Fibroblast of peridontal ligament (primary cell): ENCODE measurements at regions not wholly inside any gene's neighbourhood (a gene's known extent, or its start where the extent isn't known, plus 50 kb on each side); places are given as distances from the start of the nearest gene placed in this dataset.

Experiments used
- DNase-seq: peaks from one replicate; pipeline ENCODE4 v3.0.0-alpha.2; 2010; ENCODE audit errors: extremely low read depth

DNA sequence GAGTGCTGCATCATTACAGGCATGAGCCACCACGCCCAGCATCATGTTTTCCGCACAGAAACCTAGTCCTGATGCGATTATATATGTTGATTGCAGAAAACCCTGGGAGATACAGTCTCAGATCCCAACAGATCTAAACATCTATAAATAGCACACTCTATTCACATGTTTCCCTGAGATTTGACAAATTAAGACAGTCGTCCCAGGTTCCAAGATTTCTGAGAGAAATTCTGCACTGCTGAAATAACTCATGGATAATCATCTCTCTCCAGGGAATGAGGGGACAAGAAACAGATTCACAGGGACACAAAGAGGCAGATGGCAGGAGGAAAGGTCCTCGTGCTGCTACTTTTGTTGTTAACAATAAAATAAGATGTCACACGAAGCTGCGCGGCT, 393.1 kb upstream of the CELF2 start:
- no peak for DNase-seq

DNA sequence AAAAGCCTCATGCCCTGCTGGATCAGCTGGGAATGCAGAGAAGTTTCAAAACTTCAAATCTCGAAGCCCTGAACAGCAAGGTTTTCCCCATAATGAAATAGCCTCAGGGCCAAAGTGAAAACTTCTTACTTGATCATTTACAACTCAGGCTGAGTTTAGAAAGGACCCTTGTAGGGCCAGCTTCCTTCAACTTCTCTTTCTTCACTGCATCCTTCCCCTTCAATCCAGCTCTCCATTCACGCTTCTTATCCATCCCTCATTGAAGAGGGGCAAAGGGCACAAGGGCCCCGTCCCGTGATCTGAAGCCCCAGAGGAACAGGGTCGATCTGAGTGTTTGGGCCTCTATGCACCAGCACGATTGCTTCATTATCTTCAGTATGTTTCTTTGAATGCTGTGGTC, 392.2 kb upstream of the CELF2 start:
- no peak for DNase-seq

DNA sequence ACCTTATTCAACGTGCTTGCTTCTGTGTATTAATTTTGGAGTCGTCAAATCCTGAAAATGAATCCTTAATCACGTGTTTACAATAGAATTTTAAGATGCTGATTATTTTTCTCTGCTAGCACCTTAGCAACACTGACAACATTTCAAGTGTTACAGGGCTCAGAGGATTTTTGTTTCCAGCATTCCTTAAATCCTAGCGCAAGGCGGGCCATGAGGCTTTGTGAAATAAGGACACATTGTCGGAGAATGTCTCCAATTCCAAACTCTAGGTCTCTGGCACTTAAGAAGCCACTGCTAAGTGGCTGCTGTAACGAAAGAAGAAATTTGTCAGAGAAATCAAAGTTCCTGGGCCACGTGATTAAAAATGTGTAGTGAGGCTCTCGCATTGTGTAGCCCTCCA, 390.9 kb upstream of the CELF2 start:
- DNase-seq = no peak

DNA sequence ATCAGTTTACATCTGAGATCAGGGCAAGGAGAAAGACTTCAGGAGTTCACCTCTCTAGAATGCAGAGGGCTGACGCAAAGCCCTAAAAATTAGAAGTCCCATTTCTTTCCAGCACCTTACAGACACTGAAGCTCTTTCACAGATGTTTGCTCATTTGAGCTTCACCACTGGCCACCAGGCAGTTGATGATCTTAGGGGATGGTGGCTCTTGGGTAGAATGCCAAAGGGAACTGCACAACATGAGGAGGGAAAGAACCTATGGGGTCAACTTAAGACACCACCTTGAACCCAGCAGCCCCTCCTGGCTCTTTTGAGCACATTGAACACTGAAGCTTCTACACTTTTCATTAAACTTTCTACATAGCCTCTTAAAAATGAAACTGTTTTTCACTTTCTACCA, 390.3 kb upstream of the CELF2 start:
- DNase-seq = no peak

DNA sequence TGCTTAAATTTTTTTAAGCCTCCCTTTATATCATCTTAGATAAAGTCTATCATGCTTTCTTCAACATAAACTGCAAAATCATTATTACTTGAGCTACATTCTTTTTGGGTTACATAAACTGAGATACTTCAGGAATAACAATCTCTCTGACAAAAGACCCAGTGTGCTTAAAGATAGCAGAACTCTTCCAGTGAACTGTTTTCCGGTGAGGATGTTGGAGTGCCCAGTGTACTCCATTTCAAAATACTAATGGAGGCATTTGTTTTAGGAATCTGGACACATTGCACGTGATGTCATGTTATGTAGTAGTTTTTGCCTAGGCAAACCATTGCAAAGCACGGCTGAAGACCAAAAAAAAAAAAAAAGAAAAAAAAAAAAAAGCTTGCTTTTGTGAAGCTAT, 388.2 kb upstream of the CELF2 start:
- DNase-seq = no peak

DNA sequence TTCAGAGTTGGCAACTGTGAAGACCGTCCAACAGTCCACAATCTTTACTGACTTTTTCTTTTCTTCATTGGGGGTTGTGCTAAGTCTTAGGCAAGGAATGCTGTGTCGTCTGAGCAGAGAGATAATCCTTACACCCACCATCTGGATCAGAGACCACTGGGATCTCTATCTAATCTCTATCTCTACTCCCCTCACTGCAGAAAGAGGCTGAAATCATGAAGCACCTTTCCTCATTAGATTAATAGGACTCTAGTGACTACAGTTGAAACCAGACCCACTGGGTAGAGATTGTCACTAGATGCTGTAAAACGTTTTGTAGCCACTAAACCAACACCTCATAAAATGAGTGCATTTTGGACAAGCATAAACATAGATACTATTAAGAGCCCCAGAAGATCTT, 387.4 kb upstream of the CELF2 start:
- DNase-seq = no peak

DNA sequence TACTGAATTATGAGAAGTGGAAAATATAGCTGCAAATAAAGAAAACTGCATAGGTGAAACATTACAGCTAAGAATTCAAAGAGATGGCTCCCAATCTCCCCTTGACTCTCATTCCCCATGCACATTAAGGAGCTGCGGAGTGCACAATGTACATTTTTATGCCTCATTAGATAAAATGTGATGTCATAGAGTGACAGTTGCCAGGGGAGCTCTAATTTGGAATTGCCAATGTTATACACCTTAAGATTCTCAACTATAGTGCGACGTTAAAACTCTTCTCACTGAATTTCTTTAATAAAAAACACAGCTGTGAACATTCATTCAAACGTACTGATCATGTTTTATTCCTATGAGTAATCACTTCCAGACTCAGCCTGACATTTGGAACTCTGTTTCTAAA, 386.9 kb upstream of the CELF2 start:
- no peak for DNase-seq

DNA sequence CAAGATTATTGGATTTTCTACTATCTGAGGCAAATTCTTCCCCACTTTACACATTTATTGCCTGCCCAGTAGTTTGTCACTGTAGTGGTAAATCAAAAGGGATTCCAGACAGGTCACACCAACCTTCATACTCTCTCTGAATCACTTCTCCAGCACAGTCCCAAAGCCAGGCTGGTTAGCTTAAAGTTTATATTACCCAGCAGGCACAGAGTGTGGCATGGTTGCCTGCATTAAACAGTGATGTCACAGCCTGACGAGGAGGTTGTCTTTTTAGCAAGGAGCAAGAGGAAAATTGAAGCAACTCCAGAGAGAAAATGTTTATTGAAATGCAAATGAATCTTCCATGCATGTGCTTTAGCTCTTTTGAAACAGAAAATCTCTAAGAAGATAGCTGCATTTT, 375.5 kb upstream of the CELF2 start:
- no peak for DNase-seq

DNA sequence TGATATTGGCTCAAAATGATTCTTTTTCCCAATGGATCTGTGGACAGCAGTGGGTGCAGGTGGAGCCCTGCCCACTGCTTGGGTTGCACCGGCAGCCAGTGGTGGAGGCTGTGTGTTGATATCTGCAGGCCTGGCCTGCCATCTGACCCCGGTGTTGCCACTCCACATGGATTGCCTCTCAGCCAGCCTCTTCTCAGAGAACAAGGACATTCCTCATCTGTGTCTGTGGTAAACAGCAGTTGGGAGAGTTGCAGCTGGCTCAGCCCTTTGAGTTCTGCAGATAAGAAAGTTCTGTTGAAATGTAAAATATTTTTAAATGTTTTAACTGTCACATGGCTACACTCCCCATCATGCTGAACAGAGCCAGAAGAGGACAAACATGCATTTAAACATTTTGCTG, 374.9 kb upstream of the CELF2 start:
- DNase-seq = no peak

DNA sequence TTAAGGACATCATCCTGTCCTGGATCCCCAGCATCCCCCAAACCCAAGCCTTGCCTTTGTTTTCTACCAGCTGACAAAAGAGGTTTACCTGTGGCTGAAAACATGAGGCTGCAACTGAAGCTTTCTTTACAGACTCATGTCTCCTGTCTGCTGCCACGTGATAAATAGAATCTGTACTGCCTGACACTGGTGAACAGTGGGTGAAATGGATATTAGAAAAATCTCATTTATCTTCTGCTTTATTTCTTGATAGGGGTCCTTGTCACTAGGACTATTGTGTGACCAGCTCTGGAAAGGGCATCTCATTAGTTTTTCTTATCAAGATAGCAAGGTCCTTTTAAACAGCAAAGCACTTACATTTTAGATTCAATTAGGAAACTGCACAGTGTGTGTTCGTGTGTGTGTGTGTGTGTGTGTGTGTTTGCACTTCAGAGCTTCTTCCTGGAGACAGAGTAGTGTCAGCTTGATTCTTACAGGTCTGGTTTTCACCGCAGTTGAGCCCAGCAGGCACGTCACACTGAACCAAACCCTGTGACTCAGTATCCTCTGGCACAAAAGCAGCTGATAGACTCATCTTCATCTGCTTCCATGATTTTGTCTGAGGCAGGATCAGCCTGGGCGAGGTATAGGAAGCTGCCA, 373.5 kb upstream of the CELF2 start:
- no peak for DNase-seq

DNA sequence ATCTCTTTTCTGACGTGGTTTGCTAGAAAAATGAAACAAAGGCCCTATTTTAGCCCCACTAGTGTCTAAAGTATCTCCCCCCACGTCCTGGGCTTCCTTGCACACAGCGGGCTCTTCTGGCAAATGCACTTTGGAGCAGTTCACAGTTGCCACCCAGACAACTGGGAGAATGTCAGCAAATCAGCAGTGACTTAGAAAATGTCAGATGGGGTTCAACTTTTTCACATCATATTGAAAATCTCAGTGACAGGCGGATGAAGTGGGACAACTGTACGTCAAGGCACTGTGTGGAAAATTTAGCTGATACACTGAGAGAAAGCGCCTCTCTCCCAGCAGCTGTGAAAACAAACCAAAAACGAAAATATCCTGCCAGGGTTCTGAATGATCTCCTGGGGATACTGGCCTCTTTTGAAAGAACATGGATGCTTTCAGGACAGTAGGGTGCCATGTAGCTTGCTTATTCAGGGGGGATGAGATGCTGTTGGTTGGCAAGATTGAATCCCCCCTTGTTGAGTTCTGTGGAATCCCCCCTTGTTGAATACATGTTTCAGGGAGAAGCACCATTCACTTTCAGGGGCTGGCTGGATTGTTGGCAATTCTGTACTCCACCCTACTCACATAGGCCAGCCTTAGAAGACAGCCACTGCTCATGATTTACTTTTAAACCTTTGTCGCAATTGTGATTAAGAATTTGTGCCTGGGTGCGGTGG, 372.8 kb upstream of the CELF2 start:
- no peak for DNase-seq

DNA sequence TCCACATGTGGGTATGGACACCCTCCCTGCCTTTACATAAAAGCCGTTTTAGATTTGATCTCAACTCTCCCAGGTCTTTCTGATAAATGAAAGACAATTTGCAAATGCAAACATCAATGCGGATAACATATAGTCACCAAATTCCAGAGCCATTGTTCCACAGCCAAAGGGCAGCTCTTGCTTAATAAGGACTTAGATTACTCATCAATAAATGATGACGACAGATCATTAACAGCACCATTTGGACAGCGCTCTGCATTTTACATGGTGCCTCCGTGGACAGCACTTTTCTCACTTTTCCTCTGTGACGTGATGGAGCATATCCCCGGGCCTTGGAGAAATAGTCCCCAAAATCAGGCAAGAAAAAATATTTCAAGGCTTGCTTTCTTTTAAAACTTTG, 370.3 kb upstream of the CELF2 start:
- no peak for DNase-seq

DNA sequence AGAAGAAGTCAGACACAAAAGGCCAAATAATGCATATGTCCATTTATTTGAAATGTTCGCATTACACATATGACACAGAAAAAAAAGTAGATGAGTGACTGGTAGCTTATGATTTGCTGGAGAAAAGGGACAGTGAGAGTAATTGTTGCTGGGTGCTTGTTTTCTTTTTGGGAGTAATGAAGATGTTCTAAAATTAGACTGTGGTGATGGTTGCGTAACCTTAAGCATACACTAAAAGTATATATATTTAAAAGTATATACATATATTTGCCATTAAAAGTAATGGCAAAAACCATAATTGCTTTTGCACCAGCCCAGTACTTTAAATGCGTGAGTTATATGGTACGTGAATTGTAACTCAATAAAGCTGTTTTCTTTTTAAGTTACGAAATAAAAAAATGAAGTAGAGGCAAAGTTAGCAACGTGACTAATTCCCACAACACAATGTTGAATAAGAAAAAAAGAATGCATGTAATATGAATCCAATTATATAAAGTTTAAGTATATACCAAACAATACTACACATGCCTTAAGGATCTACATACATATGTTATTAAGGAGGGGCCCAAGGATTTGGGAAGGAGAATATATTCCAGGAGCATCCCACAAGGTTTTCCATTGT, 360.4 kb upstream of the CELF2 start:
- no peak for DNase-seq

DNA sequence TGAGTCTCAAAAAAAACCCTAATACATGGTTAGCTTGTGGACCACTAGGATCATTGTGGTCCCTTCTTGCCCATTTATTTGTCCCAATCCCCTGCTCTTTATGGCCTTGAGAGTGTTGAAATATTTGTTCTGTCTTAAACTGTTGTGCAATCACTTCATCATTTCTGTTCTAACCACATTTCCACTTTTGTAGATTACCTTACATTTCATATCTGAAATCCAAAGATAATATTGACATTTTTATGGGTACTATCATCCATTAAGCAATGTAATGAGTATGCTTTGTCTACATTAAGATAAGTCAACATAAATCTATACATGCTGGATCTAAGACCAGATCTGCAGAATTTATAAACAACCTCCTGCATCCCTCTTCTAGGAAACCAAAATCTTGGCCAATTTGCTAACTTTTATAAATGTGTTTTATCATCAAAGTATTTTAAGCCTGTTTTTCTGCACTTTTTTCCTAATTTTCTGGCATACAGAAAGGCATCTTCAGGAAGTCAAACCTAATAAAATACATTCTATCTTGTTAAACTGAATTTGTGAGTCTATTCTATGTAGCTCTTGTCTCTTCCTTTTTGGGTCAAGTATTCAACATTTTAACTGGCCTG, 359.4 kb upstream of the CELF2 start:
- DNase-seq = no peak

DNA sequence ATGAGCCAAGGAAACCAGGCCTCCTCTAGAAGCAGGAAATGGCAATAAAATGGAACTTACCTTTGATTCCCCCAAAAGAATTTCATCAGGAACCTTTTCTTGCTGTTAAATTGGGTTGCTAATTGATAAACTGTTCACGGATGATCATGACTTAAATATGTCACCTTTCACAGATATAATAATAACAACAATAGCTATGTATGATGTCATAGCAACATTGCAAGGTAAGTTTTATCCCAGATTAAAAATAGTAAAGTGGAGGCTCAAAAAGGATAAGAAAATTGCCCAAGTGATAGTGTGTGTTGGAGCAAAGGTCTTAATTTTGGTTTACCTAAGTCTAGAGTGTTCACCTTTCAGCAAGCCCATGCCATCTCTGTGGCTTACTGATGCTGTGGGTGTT, 357.6 kb upstream of the CELF2 start:
- DNase-seq = no peak

DNA sequence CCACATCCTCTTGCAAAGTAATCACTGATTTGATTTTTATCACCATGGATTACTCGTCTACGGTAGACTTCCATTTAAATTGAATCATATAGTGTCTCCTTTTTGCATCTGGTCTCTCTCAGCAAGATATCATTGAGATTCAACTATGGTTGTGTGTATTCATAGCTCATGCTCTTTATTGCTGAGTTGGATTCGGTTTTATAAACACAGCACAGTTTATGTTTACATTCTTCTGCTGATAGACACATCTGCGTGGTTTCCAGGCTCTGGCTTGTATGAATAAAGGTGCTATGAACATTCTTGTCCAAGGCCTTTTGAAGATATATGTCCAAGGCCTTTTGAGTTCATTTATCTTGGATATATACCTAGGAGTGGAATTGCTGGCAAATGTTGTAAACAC, 356.5 kb upstream of the CELF2 start:
- no peak for DNase-seq

DNA sequence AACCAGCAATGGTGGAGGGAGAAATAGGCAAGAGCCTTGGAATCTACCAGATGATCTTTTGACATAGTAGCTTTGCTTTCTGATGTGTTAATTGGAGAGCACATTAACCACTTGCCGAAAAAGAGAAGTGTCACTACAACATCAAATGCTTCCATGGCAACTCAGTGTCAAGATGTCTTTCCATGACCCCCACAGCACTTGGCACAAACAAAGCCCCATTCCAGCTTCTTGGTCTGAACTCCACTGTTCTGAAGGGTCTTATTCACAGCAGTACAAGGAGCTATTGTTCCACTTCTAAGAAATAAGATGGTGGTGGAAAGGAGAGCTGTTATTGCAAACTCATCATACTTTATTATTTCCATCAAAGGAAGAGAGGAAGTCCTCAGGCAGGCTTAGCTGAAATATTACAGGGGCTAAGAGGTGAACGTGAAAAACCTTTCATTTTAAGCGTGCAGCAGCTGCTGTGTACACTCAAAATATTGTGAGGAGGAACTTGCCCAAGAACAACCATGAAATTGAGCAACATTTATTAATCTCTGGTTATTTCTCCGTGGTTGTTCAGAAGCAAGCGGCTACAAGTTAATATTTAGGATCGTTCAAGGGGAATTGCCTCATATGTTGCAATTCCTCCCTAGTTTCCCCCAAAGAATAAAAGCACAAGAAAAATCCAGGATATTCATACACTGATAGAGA, 354.8 kb upstream of the CELF2 start:
- DNase-seq = no peak

DNA sequence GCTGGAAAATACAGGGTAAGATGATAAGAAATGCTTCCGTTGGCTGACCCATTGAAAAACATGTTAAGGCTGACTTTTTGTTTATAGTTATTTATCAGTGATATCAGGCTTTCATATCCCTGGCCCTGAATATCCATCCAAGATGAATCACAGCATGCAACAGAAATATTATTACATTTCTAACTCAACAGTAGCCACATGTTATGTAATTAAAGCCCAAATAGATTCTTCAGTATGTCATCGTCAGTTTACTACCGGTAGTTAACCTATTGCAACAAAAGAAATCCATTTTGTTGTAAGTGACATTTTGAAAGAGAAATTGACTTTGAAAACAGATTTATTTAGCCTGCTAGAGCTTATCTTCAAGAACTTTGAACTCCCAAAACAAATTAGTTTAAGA, 354.1 kb upstream of the CELF2 start:
- no peak for DNase-seq

DNA sequence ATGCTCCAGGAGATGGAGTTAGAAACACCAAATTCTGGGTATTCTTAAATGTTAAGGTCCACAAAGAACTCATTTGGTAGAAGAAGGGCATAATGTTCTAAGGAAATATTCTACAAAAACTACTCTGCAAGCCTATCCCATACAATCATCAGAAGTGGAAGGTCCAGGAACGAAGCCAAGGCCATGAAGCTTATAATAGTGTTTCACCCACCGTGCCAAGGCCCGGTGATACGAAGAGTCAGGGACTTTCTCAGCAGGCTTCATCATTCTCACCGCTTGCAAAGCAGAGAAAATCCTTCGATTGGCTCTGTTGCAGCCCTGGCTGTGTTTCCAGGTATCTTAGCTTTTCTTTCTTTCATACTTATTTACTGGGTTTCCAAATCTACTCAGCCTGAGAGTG, 351.9 kb upstream of the CELF2 start:
- no peak for DNase-seq

DNA sequence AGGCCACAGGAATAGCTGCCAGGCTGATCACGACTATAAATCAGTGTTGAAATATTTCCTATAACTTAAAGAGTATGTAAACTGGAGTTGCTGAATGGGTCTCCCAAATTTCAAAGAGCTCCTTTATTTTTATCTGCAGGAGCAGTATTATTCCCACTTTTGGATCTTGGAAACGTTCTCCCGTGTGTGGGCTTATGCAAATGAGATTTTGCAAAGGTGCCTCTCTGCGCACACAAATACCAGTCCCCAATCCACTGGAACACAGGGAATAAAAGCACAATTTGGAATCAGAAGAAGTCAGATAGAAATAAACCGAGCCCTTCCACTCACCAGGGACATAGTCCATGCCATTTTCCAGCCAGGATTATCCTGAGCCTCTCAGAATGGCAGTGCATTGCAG, 350.2 kb upstream of the CELF2 start:
- no peak for DNase-seq

DNA sequence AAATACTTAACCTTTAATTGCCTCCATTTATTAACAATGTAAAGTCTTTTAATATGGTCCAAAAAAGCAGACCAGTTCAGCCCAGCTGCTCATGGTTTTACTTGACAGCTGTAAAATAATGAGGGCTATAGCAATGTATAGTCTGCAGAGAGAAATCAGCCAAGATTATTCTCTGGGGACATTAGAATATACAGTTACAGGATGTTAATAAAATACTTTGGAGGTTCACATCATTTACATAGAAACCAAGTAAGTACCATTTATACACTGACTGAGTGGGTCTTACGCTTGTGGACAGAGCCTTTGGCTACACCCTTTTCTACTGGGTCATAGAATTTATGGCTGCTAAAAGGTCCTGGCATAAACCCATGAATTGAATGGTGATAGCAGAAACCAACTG, 340.7 kb upstream of the CELF2 start:
- no peak for DNase-seq

DNA sequence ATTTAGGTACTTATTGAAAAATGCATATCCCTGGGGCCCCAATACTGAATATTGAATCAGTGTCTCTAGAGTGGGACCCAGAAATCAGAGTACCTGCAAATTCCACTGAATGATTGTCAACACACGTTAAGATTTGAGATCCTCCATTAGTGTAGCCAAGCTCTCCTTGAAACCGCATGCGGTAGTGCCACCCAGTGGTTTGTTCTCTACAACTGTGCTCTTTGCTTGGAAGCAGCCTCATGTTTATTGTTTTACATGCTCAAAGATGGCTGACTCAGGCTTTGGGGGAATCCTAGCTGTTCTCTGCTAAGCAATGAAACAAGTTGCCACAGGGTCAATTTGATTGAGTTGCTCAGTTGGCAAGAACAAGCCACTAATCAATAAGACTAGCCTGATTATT, 340.2 kb upstream of the CELF2 start:
- DNase-seq = no peak

DNA sequence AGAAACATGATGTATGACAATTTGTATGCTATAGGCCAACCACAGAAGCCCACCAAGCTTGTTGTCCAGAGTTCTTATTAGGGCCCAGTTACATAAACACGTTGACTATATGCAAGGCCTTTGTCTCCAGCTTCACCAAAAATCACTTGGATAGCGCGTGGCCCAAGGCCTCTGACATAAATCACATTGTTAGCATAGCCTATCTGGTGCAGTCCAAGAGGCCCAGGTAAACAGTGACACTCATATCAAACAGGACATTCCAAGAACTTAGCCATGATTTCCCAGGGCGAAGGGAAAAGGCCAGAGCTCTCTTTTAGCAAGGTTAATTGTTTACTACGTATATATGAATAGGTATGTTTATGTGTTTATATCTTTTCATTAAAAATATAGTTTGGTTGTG, 337.2 kb upstream of the CELF2 start:
- no peak for DNase-seq
